GM18858 (cell line): ENCODE measurements at regions not wholly inside any gene's neighbourhood (a gene's known extent, or its start where the extent isn't known, plus 50 kb on each side); places are given as distances from the start of the nearest gene placed in this dataset.
"Not testable (repeated sequence)": the region's sequence is repeated elsewhere in the genome, so short reads cannot be mapped to it uniquely, and the experiment has no call there.

Source experiments
- ATAC-seq: cut with Tn5 transposase; IDR thresholded peaks from one replicate; pipeline ENCODE4 v1.9.1; 2021; ENCODE audit not compliant: unreplicated experiment

- ATAC-seq = not testable (repeated sequence)
Measured at GRCh38 chr9:85878872-85879597, 61.9 kb upstream of the NAA35 start.

- not testable (repeated sequence) for ATAC-seq
Measured at GRCh38 chr9:85880507-85880906, 60.4 kb upstream of the NAA35 start.

- no peak for ATAC-seq
Measured at GRCh38 chr9:85884256-85884655, 56.7 kb upstream of the NAA35 start.

GRCh38 chr9:85890962-85891361 is 50.0 kb upstream of the NAA35 start:
- ATAC-seq = no peak
